ENCODE measurements at regions not wholly inside any gene's neighbourhood (a gene's known extent, or its start where the extent isn't known, plus 50 kb on each side); places are given as distances from the start of the nearest gene placed in this dataset.

DNA sequence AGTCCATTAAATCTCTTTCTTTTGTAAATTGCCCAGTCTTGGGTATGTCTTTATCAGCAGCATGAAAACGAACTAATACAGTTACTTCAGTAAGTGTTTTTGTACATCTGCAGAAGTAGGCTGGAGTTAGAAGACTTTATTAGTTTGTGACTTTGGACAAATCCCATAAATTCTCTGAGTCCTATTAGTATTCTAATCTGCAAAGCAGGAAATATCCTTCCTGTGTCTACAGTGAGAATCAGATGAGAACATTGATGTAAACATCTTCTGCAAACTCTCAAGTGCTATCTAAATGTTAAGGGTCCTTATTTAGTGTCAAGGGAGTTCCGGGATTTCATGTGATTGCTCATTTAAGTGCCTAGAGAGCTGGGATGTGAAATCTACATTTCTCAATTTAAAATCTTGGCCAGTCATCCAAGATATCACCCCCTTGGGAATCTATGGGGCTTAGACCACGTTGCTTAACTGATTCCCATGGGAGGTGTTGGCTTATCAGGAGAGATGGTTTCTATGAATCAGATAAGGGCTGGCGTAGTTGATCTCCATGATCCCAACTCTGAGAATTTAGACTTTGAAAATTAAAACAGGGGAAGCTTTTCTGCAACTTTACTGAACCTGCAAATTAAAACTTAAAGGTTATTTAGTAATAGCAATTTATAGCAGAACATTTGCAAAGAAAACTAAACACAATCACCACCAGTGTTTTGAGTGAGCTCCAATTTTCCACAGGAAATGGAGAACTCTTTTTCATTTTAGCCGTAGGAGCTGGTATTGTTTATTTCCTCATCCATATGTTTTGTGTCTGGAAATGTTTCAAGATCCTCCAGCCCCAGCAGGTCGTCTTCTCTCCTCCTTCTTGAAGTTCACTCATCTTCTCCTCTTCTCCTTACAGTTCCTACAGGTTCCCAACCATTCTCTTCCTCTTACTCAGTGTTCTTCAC is 241.6 kb upstream of the CD180 start:
- H3K4me3 ChIP-seq (ENCODE audit: insufficient read depth, low read depth, low read length) = no peak overlapping the region
- Mint-ChIP-seq H3K27ac (ENCODE audit: unreplicated experiment) (no peak overlapping the region), H3K4me1 (ENCODE audit: low read depth, unreplicated experiment) (no peaks in the 10 kb centered on the region), H3K9me3 (ENCODE audit: unreplicated experiment) (peaks cover 2% of the 10 kb centered on the region), H3K27me3 (ENCODE audit: low read depth, unreplicated experiment) (no peaks in the 10 kb centered on the region), H3K36me3 (ENCODE audit: low read depth, unreplicated experiment) (no peaks in the 10 kb centered on the region), H3K4me3 (ENCODE audit: unreplicated experiment) (no peak overlapping the region)
- DNase-seq (ENCODE audit: low read depth) (no peak), FAIRE-seq (no peak)
- no peak overlapping the region for H3K9ac ChIP-seq (ENCODE audit: low read length)
- no peaks in the 10 kb centered on the region for H4K20me1 ChIP-seq (ENCODE audit: insufficient read depth, low read length)
- no peak overlapping the region for H3K27ac ChIP-seq (ENCODE audit: low read depth, low read length)
- H3K36me3 ChIP-seq (ENCODE audit: insufficient read depth, low read length) = no peaks in the 10 kb centered on the region
- H3K4me1 ChIP-seq (ENCODE audit: insufficient read depth, low read length) = no peaks in the 10 kb centered on the region
- no peaks in the 10 kb centered on the region for H3K27me3 ChIP-seq (ENCODE audit: insufficient read depth, low read length)
- H2AFZ ChIP-seq (ENCODE audit: low read depth, low read length) = no peak overlapping the region
- H3K79me2 ChIP-seq (ENCODE audit: insufficient read depth, low read length) = no peaks in the 10 kb centered on the region
- no peak overlapping the region for H3K4me2 ChIP-seq (ENCODE audit: low read length)
- no peaks in the 10 kb centered on the region for H3K9me3 ChIP-seq (ENCODE audit: insufficient read depth, low read depth, low read length)
- TF ChIP-seq EZH2 (IDR thresholded peaks at IDR 0.05; ENCODE audit: insufficient read depth, low read length) = no peak
- TF ChIP-seq, protein P1, sequence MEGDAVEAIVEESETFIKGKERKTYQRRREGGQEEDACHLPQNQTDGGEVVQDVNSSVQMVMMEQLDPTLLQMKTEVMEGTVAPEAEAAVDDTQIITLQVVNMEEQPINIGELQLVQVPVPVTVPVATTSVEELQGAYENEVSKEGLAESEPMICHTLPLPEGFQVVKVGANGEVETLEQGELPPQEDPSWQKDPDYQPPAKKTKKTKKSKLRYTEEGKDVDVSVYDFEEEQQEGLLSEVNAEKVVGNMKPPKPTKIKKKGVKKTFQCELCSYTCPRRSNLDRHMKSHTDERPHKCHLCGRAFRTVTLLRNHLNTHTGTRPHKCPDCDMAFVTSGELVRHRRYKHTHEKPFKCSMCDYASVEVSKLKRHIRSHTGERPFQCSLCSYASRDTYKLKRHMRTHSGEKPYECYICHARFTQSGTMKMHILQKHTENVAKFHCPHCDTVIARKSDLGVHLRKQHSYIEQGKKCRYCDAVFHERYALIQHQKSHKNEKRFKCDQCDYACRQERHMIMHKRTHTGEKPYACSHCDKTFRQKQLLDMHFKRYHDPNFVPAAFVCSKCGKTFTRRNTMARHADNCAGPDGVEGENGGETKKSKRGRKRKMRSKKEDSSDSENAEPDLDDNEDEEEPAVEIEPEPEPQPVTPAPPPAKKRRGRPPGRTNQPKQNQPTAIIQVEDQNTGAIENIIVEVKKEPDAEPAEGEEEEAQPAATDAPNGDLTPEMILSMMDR (IDR thresholded peaks at IDR 0.05; ENCODE audit: insufficient read depth, low read depth, low read length) = no peak

- Histone ChIP-seq H4K20me1 (ENCODE audit: insufficient read depth, low read length) (no peaks in the 10 kb centered on the region), H3K79me2 (ENCODE audit: insufficient read depth, low read length) (no peaks in the 10 kb centered on the region), H3K36me3 (ENCODE audit: insufficient read depth, low read length) (no peaks in the 10 kb centered on the region), H3K27ac (ENCODE audit: low read depth, low read length) (no peak overlapping the region), H3K4me2 (ENCODE audit: low read length) (no peak overlapping the region), H2AFZ (ENCODE audit: low read depth, low read length) (no peak overlapping the region), H3K4me3 (ENCODE audit: insufficient read depth, low read depth, low read length) (no peak overlapping the region), H3K9me3 (ENCODE audit: insufficient read depth, low read depth, low read length) (no peaks in the 10 kb centered on the region), H3K4me1 (ENCODE audit: insufficient read depth, low read length) (no peaks in the 10 kb centered on the region), H3K9ac (ENCODE audit: low read length) (no peak overlapping the region), H3K27me3 (ENCODE audit: insufficient read depth, low read length) (no peaks in the 10 kb centered on the region)
- H3K4me3 Mint-ChIP-seq (ENCODE audit: unreplicated experiment) = no peak overlapping the region
- DNase-seq (ENCODE audit: low read depth) (no peak), FAIRE-seq (no peak)
- no peaks in the 10 kb centered on the region for H3K4me1 Mint-ChIP-seq (ENCODE audit: low read depth, unreplicated experiment)
- no peak overlapping the region for H3K27ac Mint-ChIP-seq (ENCODE audit: unreplicated experiment)
- H3K36me3 Mint-ChIP-seq (ENCODE audit: low read depth, unreplicated experiment) = no peaks in the 10 kb centered on the region
- H3K9me3 Mint-ChIP-seq (ENCODE audit: unreplicated experiment) = peaks cover 2% of the 10 kb centered on the region
- no peak for TF ChIP-seq EZH2 (IDR thresholded peaks at IDR 0.05; ENCODE audit: insufficient read depth, low read length)
- TF ChIP-seq, protein P1 (IDR thresholded peaks at IDR 0.05; ENCODE audit: insufficient read depth, low read depth, low read length) = no peak
- no peaks in the 10 kb centered on the region for H3K27me3 Mint-ChIP-seq (ENCODE audit: low read depth, unreplicated experiment)
Measured at GRCh38 chr5:67435032-67435431, 238.4 kb upstream of the CD180 start.

DNA sequence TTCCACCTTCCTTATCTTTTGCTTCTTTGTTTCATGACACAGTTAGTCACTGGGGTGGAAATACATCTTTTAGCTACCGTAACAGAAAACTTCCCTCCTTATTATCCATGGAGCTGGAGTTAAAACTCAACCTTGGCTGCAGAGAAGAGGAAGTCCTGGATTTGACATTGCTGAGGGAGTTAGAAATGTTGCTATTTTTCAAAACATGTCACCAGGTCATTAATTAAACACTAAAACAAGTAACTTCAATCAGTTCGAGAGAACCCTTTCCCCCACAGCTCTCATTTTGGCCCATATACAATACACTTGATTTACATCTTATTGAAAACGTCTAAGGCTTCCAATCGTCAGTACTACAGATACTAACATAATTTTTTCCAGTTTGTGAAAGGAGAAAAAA is 237.9 kb upstream of the CD180 start:
- FAIRE-seq (no peak), DNase-seq (ENCODE audit: low read depth) (no peak)
- Histone ChIP-seq H3K79me2 (ENCODE audit: insufficient read depth, low read length) (no peaks in the 10 kb centered on the region), H3K4me3 (ENCODE audit: insufficient read depth, low read depth, low read length) (no peak overlapping the region), H2AFZ (ENCODE audit: low read depth, low read length) (no peak overlapping the region), H3K4me1 (ENCODE audit: insufficient read depth, low read length) (no peaks in the 10 kb centered on the region), H3K4me2 (ENCODE audit: low read length) (no peak overlapping the region), H3K9me3 (ENCODE audit: insufficient read depth, low read depth, low read length) (no peaks in the 10 kb centered on the region), H3K27ac (ENCODE audit: low read depth, low read length) (no peak overlapping the region), H3K36me3 (ENCODE audit: insufficient read depth, low read length) (no peaks in the 10 kb centered on the region), H3K27me3 (ENCODE audit: insufficient read depth, low read length) (no peaks in the 10 kb centered on the region), H4K20me1 (ENCODE audit: insufficient read depth, low read length) (no peaks in the 10 kb centered on the region), H3K9ac (ENCODE audit: low read length) (no peak overlapping the region)
- no peak for TF ChIP-seq EZH2 (IDR thresholded peaks at IDR 0.05; ENCODE audit: insufficient read depth, low read length)
- Mint-ChIP-seq H3K4me1 (ENCODE audit: low read depth, unreplicated experiment) (no peaks in the 10 kb centered on the region), H3K9me3 (ENCODE audit: unreplicated experiment) (peaks cover 2% of the 10 kb centered on the region), H3K36me3 (ENCODE audit: low read depth, unreplicated experiment) (no peaks in the 10 kb centered on the region), H3K27ac (ENCODE audit: unreplicated experiment) (no peak overlapping the region), H3K27me3 (ENCODE audit: low read depth, unreplicated experiment) (no peaks in the 10 kb centered on the region), H3K4me3 (ENCODE audit: unreplicated experiment) (no peak overlapping the region)

All from astrocyte (in vitro differentiated cells and primary cell).